Activated CD4-positive, alpha-beta memory T cell treated with anti-CD3 and anti-CD28 coated beads for 36 hours (primary cell): ENCODE measurements at regions not wholly inside any gene's neighbourhood (a gene's known extent, or its start where the extent isn't known, plus 50 kb on each side); places are given as distances from the start of the nearest gene placed in this dataset.

ENCODE experiments used
- CTCF ChIA-PET: fragments of 350-600 bp; sonication (Branson Sonifier 250); formaldehyde crosslinking; loops from one replicate; lab custom pipeline; 2021; ENCODE audit warnings: antibody characterized with exemption, inconsistent platforms; lab: Charles Lee
- POLR2A ChIA-PET: fragments of 350-600 bp; sonication (Branson Sonifier 250); formaldehyde crosslinking; loops from one replicate; lab custom pipeline; 2021; ENCODE audit warnings: antibody characterized with exemption; lab: Charles Lee
- DNase-seq: peaks from one replicate; pipeline ENCODE4 v3.0.0-alpha.2; 2020
- H3K27ac Mint-ChIP-seq: one replicate; pipeline ENCODE4 v1.8.0; 2021; ENCODE audit warnings: mixed read lengths
- H3K27me3 Mint-ChIP-seq: one replicate; pipeline ENCODE4 v1.8.0; 2021; ENCODE audit warnings: mixed read lengths
- H3K36me3 Mint-ChIP-seq: one replicate; pipeline ENCODE4 v1.8.0; 2021; ENCODE audit warnings: mixed read lengths
- H3K4me1 Mint-ChIP-seq: one replicate; pipeline ENCODE4 v1.8.0; 2021; ENCODE audit warnings: low read depth, mixed read lengths
- H3K4me3 Mint-ChIP-seq: one replicate; pipeline ENCODE4 v1.8.0; 2021; ENCODE audit warnings: mild to moderate bottlenecking, mixed read lengths
- H3K9me3 Mint-ChIP-seq: one replicate; pipeline ENCODE4 v1.8.0; 2021; ENCODE audit warnings: mixed read lengths
- intact Hi-C: fragments of 100-400 bp; cut with micrococcal nuclease; formaldehyde crosslinking; loops from one replicate; pipeline ENCODE4 v1.15.1; 2023

DNA sequence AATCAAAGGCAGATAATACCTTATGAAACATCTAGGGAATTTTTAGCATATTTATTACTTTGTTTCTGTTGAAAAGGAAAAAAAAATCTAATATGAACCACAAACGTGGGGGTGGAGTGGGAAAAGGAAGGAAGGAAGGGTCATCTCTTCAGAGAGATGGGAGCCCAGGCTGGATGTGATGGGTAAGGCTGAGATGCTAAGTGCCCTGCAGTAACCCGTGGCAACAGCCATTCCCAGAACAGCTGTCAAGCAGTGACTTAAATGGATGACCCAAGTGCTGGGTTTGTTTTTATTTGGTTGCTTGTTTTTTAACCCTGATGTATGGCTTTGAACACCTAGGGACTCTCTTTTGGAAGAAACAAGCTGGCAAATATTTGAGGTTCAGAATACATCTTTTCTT lies 50.7 kb upstream of the KLF7 start:
- CTCF ChIA-PET, result no interaction called here
- no peak for DNase-seq
- no peak overlapping the region for H3K4me3 Mint-ChIP-seq
- intact Hi-C loops, result no loop called here
- H3K9me3 Mint-ChIP-seq, result no peaks in the 10 kb centered on the region
- H3K27ac Mint-ChIP-seq, result no peak overlapping the region
- H3K36me3 Mint-ChIP-seq, result no peaks in the 10 kb centered on the region
- H3K27me3 Mint-ChIP-seq, result peaks cover 3% of the 10 kb centered on the region
- peaks cover 9% of the 10 kb centered on the region for H3K4me1 Mint-ChIP-seq
- POLR2A ChIA-PET, result no interaction called here

DNA sequence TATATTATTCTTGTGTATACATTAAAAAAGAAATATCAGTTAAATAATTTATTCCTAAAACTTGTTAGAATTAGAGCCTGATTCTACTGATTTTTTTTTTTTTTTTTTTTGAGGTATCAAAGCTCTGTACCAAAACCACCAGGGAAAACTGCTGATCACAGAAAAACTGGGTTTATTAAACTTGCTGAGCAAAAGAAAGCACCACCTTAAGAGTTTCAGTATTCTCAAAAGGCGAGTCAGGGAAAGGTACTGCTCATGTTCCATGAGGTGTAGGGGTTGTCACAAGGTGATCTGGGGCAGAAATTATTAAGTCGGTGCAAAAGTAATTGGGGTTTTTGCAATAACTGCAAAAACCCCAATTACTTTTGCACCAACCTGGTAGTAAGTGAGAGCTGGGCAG lies 51.7 kb upstream of the KLF7 start:
- peaks cover 13% of the 10 kb centered on the region for H3K4me1 Mint-ChIP-seq
- no peak for DNase-seq
- intact Hi-C loops, result no loop called here
- no peaks in the 10 kb centered on the region for H3K9me3 Mint-ChIP-seq
- H3K36me3 Mint-ChIP-seq, result no peaks in the 10 kb centered on the region
- ChIA-PET CTCF (no interaction called here), POLR2A (interaction anchor here (0.8 kb wide), 1 partner anchor 50 kb away, joined by 4 read pairs; no protein-coding TSS in a partner anchor)
- H3K4me3 Mint-ChIP-seq, result no peak overlapping the region
- H3K27ac Mint-ChIP-seq, result no peak overlapping the region
- H3K27me3 Mint-ChIP-seq, result peaks cover 3% of the 10 kb centered on the region

DNA sequence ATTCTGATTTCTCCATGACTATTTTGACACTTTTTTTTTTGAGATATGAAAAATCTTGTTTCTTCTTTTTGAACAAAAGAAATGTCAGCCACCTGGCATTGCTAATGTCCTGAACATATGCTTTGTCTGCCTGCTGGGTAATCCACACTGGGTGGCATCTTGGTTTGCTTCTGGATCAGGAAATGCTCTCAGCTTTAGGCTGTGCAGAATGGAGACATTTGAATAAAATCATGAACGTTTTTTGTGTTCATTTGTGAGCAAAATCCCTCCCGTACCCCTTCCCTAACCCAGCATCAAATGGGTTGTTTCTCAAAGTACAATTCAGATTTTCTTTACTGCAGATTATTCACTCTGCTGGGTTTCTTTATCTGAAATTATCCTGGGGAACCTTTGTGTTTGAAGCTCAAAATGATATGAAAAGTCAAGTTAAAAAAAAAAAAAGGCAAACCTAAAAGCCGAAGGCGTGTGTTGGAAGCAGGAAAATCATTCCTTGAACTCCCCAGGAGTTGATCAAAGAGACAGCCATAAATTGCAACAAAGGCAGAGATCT lies 53.4 kb upstream of the KLF7 start:
- no peak for DNase-seq
- Mint-ChIP-seq H3K9me3 (no peaks in the 10 kb centered on the region), H3K27me3 (peaks cover 3% of the 10 kb centered on the region), H3K36me3 (no peaks in the 10 kb centered on the region), H3K4me1 (peaks cover 26% of the 10 kb centered on the region), H3K4me3 (no peak overlapping the region), H3K27ac (no peak overlapping the region)
- intact Hi-C loops, result no loop called here
- CTCF ChIA-PET, result interaction anchor here (0.6 kb wide), 1 partner anchor 180 kb away, joined by 3 read pairs; no protein-coding TSS in a partner anchor
- POLR2A ChIA-PET, result interaction anchor here (0.6 to 1.2 kb wide), 2 partner anchors 48 to 53 kb away, joined by 3 to 4 read pairs; partner anchors contain the start of gene KLF7

DNA sequence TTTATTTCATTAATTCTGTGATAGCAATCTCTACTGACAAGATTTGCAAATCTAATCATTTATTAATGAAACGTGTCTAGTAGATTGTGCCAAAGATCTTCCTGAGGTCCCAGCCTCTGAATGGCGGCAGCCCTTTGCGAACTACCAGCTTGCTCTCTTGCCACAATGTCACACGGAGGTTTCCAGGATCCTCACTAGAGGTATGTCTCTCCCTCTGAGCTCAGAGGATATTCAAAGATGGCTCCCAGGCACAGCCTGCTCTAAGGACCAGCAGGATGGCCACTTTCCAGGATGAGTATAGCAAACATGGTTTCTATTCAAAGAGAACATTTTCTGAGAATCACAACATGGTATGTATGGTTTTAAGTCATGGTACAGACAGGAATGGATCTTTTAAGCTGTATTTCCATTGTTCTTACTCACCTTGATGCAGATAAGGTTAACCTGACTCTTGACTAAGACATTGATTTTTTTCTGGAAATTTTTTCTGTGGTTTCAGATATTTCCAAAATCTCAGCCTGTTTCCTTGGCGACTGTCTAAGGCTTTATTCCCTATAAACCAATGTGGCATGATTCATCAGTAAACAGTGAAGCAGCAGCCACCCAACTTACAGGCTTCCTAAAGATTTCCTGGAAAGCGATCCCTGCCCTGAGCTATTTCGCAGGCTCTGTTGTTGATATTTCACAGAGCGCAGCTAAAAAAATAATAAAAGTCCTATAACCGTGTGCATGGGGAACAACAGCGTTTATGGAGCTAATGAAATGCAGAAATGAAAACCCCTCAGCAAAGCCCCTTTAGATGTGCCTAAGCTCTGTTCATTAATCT lies 54.1 kb upstream of the KLF7 start:
- Mint-ChIP-seq H3K27me3 (peaks cover 3% of the 10 kb centered on the region), H3K27ac (no peak overlapping the region), H3K4me3 (no peak overlapping the region), H3K4me1 (peaks cover 30% of the 10 kb centered on the region), H3K36me3 (no peaks in the 10 kb centered on the region), H3K9me3 (no peaks in the 10 kb centered on the region)
- no peak for DNase-seq
- intact Hi-C loops, result loop anchor here (5.0 to 10.0 kb wide), 2 partner anchors 148 to 235 kb away; no protein-coding TSS in a partner anchor
- ChIA-PET CTCF (interaction anchor here (0.6 kb wide), 1 partner anchor 179 kb away, joined by 3 read pairs; no protein-coding TSS in a partner anchor), POLR2A (interaction anchor here (1.2 kb wide), 1 partner anchor 54 kb away, joined by 4 read pairs; the partner anchor contains the start of gene KLF7)

- POLR2A ChIA-PET, result no interaction called here
- no peak overlapping the region for H3K27ac Mint-ChIP-seq
- peaks cover 3% of the 10 kb centered on the region for H3K27me3 Mint-ChIP-seq
- H3K4me3 Mint-ChIP-seq, result no peak overlapping the region
- DNase-seq, result no peak
- no peaks in the 10 kb centered on the region for H3K36me3 Mint-ChIP-seq
- no peaks in the 10 kb centered on the region for H3K9me3 Mint-ChIP-seq
- intact Hi-C loops, result loop anchor here (5.0 to 10.0 kb wide), 2 partner anchors 149 to 237 kb away; no protein-coding TSS in a partner anchor
- peaks cover 48% of the 10 kb centered on the region for H3K4me1 Mint-ChIP-seq
- CTCF ChIA-PET, result interaction anchor here (0.8 to 2.2 kb wide), 4 partner anchors 19 to 251 kb away, joined by 3 to 8 read pairs (median 4); partner anchors contain the start of gene KLF7
Measured at GRCh38 chr2:207221731-207222130, 56.0 kb upstream of the KLF7 start.

- peak; percentile 56 for DNase-seq
- intact Hi-C loops, result loop anchor here (1.0 to 10.0 kb wide), 3 partner anchors 18 to 238 kb away; no protein-coding TSS in a partner anchor
- Mint-ChIP-seq H3K36me3 (no peaks in the 10 kb centered on the region), H3K27ac (peak overlapping the region; percentile 24), H3K4me3 (no peak overlapping the region), H3K9me3 (no peaks in the 10 kb centered on the region), H3K4me1 (peaks cover 46% of the 10 kb centered on the region), H3K27me3 (peaks cover 3% of the 10 kb centered on the region)
- ChIA-PET CTCF (interaction anchor here (0.7 to 2.2 kb wide), 3 partner anchors 17 to 249 kb away, joined by 3 to 8 read pairs (median 4); no protein-coding TSS in a partner anchor), POLR2A (interaction anchor here (0.6 to 3.7 kb wide), 2 partner anchors 58 to 150 kb away, joined by 4 to 18 read pairs; partner anchors contain the start of gene KLF7)
Measured at GRCh38 chr2:207223051-207223450, 57.3 kb upstream of the KLF7 start.

- Mint-ChIP-seq H3K27ac (peak overlapping the region; percentile 93), H3K9me3 (no peaks in the 10 kb centered on the region), H3K27me3 (peaks cover 3% of the 10 kb centered on the region), H3K4me3 (no peak overlapping the region), H3K36me3 (no peaks in the 10 kb centered on the region), H3K4me1 (peaks cover 48% of the 10 kb centered on the region)
- intact Hi-C loops, result loop anchor here (2.0 to 10.0 kb wide), 6 partner anchors 40 to 240 kb away; no protein-coding TSS in a partner anchor
- no peak for DNase-seq
- ChIA-PET CTCF (interaction anchor here (0.7 kb wide), 1 partner anchor 58 kb away, joined by 4 read pairs; no protein-coding TSS in a partner anchor), POLR2A (interaction anchor here (0.9 to 3.7 kb wide), 5 partner anchors 26 to 151 kb away, joined by 3 to 18 read pairs (median 3); partner anchors contain the start of gene KLF7)
Measured at GRCh38 chr2:207224381-207224780, 58.6 kb upstream of the KLF7 start.

DNA sequence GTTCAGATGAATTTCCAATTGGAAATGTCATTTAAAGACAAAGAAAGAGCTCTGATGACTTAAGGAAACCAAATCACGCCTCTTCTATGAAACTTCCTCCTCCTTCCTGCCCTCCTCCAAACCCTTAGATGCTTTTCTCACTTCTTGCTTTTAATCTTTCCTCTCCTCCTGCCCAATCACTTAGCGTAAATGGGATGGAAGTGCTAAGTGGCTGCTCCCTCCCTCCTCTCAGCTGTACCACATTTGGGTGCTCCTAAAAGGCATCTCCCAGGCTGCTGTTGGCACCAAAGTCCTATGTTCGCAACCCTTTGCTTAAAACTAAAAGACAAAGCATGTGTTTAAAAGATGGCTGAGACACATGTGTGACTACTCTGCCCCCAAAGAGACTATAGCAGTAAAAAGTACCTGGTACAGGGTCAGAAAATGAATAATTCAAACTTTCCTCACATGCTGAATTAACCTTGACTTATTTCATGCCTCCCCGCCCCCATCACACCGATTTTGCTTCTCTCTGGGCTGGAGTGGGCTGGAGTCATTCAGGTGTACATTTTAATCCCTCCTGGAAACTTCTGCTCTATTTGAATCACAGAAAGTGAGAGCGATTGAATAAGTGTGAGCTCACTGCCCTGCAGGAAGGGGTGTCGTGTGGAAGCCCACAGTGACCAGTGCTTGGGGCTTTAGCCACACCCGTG lies 59.2 kb upstream of the KLF7 start:
- peaks cover 2% of the 10 kb centered on the region for H3K27me3 Mint-ChIP-seq
- ChIA-PET CTCF (interaction anchor here (0.7 to 1.3 kb wide), 3 partner anchors 16 to 62 kb away, joined by 4 read pairs; no protein-coding TSS in a partner anchor), POLR2A (interaction anchor here (0.9 to 3.7 kb wide), 6 partner anchors 15 to 151 kb away, joined by 3 to 18 read pairs (median 4); partner anchors contain the start of gene KLF7)
- no peaks in the 10 kb centered on the region for H3K9me3 Mint-ChIP-seq
- intact Hi-C loops, result loop anchor here (1.0 to 10.0 kb wide), 9 partner anchors 27 to 240 kb away; no protein-coding TSS in a partner anchor
- DNase-seq, result peak; percentile 85
- H3K27ac Mint-ChIP-seq, result peak overlapping the region; percentile 93
- H3K4me1 Mint-ChIP-seq, result peaks cover 48% of the 10 kb centered on the region
- no peaks in the 10 kb centered on the region for H3K36me3 Mint-ChIP-seq
- peak overlapping the region; percentile 6 for H3K4me3 Mint-ChIP-seq

DNA sequence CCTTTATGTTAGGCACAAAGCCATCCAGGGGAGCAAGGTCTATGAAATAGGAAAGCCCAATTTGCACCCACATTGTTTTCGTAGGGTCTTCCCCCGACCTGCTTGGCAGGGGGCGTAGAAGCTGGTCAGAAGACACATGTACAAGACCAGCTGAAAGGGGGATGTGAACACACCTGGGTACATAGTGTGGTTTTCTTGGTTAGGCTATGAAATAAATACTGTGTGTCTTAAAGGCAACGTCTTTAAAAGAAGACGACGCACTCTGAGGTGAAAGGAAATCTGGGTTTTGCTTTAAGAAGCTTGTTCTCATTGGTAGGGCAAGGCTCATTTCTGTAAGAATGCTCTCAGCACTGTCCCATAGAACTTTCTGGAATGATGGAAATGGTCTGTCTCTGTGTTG lies 60.0 kb upstream of the KLF7 start:
- intact Hi-C loops, result loop anchor here (1.0 to 10.0 kb wide), 9 partner anchors 27 to 241 kb away; no protein-coding TSS in a partner anchor
- Mint-ChIP-seq H3K36me3 (no peaks in the 10 kb centered on the region), H3K4me1 (peaks cover 56% of the 10 kb centered on the region), H3K27me3 (peaks cover 2% of the 10 kb centered on the region), H3K9me3 (no peaks in the 10 kb centered on the region), H3K4me3 (no peak overlapping the region), H3K27ac (peak overlapping the region; percentile 93)
- DNase-seq, result no peak
- ChIA-PET CTCF (interaction anchor here (1.0 to 1.3 kb wide), 3 partner anchors 15 to 63 kb away, joined by 4 to 6 read pairs (median 4); no protein-coding TSS in a partner anchor), POLR2A (interaction anchor here (1.6 to 3.7 kb wide), 3 partner anchors 15 to 61 kb away, joined by 3 to 18 read pairs (median 16); partner anchors contain the start of gene KLF7)

GRCh38 chr2:207226243-207226642 lies 60.5 kb upstream of the KLF7 start:
- intact Hi-C loops, result loop anchor here (1.0 to 10.0 kb wide), 2 partner anchors 59 to 241 kb away; no protein-coding TSS in a partner anchor
- no peak for DNase-seq
- ChIA-PET CTCF (interaction anchor here (1.2 to 1.3 kb wide), 2 partner anchors 15 to 62 kb away, joined by 4 to 6 read pairs; no protein-coding TSS in a partner anchor), POLR2A (interaction anchor here (1.6 to 3.7 kb wide), 4 partner anchors 14 to 61 kb away, joined by 3 to 18 read pairs (median 10); partner anchors contain the start of gene KLF7)
- peaks cover 2% of the 10 kb centered on the region for H3K27me3 Mint-ChIP-seq
- H3K4me1 Mint-ChIP-seq, result peaks cover 60% of the 10 kb centered on the region
- no peaks in the 10 kb centered on the region for H3K36me3 Mint-ChIP-seq
- no peak overlapping the region for H3K4me3 Mint-ChIP-seq
- H3K27ac Mint-ChIP-seq, result peak overlapping the region; percentile 11
- no peaks in the 10 kb centered on the region for H3K9me3 Mint-ChIP-seq
